ENCODE measurements at regions not wholly inside any gene's neighbourhood (a gene's known extent, or its start where the extent isn't known, plus 50 kb on each side); places are given as distances from the start of the nearest gene placed in this dataset.
"Not testable (repeated sequence)": the region's sequence is repeated elsewhere in the genome, so short reads cannot be mapped to it uniquely, and the experiment has no call there.

DNA sequence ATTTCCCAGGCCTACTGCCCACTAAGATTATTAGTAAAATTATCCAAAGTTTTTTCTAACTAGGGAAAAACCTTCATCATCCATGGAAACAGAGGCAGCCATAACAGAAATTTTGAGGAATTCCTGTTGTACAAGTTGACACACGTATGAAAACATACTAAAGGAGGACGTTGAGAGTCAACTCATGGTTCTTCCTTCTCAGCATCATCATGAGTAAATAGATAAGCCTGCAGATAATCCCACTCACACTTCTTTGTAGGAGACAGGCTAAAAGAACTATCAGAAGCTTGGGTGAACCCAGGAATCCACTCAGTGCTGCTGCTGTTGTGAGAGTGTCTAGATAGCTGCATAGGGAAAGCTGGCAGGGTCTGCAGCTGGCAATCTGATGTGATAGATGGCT lies 694.8 kb upstream of the NR2F2 start:
- Histone ChIP-seq H3K4me1 (ENCODE audit: insufficient read depth, low read length, poor library complexity, severe bottlenecking) (no peaks in the 10 kb centered on the region), H3K27me3 (ENCODE audit: insufficient read depth, low read length, poor library complexity, severe bottlenecking) (no peaks in the 10 kb centered on the region), H3K79me2 (ENCODE audit: insufficient read depth, low read length) (no peaks in the 10 kb centered on the region), H3F3A (ENCODE audit: low read depth) (no peaks in the 10 kb centered on the region), H3K9me3 (ENCODE audit: insufficient read depth, low read depth, low read length) (no peaks in the 10 kb centered on the region), H3K4me2 (ENCODE audit: low read depth, low read length, poor library complexity, severe bottlenecking) (no peak overlapping the region), H3K4me3 (ENCODE audit: low read length, poor library complexity, severe bottlenecking) (no peak overlapping the region), H3K36me3 (ENCODE audit: insufficient read depth, low read length) (no peaks in the 10 kb centered on the region), H3K9me2 (replicated peaks; ENCODE audit: low read depth, low read length) (no peaks in the 10 kb centered on the region), H4K20me1 (ENCODE audit: insufficient read depth, low read length, poor library complexity, severe bottlenecking) (no peaks in the 10 kb centered on the region), H3K9ac (ENCODE audit: low read depth, low read length, poor library complexity, severe bottlenecking) (no peak overlapping the region), H2AFZ (ENCODE audit: low read length) (no peak overlapping the region)
- TF ChIP-seq, protein P1, sequence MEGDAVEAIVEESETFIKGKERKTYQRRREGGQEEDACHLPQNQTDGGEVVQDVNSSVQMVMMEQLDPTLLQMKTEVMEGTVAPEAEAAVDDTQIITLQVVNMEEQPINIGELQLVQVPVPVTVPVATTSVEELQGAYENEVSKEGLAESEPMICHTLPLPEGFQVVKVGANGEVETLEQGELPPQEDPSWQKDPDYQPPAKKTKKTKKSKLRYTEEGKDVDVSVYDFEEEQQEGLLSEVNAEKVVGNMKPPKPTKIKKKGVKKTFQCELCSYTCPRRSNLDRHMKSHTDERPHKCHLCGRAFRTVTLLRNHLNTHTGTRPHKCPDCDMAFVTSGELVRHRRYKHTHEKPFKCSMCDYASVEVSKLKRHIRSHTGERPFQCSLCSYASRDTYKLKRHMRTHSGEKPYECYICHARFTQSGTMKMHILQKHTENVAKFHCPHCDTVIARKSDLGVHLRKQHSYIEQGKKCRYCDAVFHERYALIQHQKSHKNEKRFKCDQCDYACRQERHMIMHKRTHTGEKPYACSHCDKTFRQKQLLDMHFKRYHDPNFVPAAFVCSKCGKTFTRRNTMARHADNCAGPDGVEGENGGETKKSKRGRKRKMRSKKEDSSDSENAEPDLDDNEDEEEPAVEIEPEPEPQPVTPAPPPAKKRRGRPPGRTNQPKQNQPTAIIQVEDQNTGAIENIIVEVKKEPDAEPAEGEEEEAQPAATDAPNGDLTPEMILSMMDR (conservative IDR thresholded peaks at IDR 0.05; ENCODE audit: low read length): no peak
- no peak for TF ChIP-seq EZH2phosphoT487 (IDR thresholded peaks at IDR 0.05; ENCODE audit: borderline replicate concordance)

DNA sequence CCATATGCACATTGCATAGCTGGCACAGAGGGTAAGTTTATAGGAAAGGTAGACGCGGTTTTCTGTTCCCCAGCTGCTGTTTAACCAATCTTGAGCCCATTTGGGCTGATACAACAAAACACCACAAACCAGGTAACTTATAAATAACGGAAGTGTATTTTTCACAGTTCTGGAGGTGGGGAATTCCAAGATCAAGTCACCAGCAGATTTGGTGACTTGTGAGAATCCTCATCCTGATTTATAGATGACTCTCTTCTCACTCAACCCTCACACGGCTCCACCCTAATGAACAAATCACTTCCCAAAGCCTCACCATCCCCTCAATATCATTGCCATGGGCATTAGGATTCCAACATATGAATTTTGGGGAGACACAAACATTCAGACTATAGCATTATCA lies 694.4 kb upstream of the NR2F2 start:
- Histone ChIP-seq H4K20me1 (ENCODE audit: insufficient read depth, low read length, poor library complexity, severe bottlenecking) (no peaks in the 10 kb centered on the region), H2AFZ (ENCODE audit: low read length) (no peak overlapping the region), H3K79me2 (ENCODE audit: insufficient read depth, low read length) (no peaks in the 10 kb centered on the region), H3K9me2 (replicated peaks; ENCODE audit: low read depth, low read length) (no peaks in the 10 kb centered on the region), H3K9me3 (ENCODE audit: insufficient read depth, low read depth, low read length) (no peaks in the 10 kb centered on the region), H3F3A (ENCODE audit: low read depth) (no peaks in the 10 kb centered on the region), H3K4me2 (ENCODE audit: low read depth, low read length, poor library complexity, severe bottlenecking) (no peak overlapping the region), H3K4me1 (ENCODE audit: insufficient read depth, low read length, poor library complexity, severe bottlenecking) (no peaks in the 10 kb centered on the region), H3K9ac (ENCODE audit: low read depth, low read length, poor library complexity, severe bottlenecking) (no peak overlapping the region), H3K36me3 (ENCODE audit: insufficient read depth, low read length) (no peaks in the 10 kb centered on the region), H3K27me3 (ENCODE audit: insufficient read depth, low read length, poor library complexity, severe bottlenecking) (no peaks in the 10 kb centered on the region), H3K4me3 (ENCODE audit: low read length, poor library complexity, severe bottlenecking) (no peak overlapping the region)
- TF ChIP-seq, protein P1 (conservative IDR thresholded peaks at IDR 0.05; ENCODE audit: low read length): no peak
- TF ChIP-seq EZH2phosphoT487 (IDR thresholded peaks at IDR 0.05; ENCODE audit: borderline replicate concordance): no peak

DNA sequence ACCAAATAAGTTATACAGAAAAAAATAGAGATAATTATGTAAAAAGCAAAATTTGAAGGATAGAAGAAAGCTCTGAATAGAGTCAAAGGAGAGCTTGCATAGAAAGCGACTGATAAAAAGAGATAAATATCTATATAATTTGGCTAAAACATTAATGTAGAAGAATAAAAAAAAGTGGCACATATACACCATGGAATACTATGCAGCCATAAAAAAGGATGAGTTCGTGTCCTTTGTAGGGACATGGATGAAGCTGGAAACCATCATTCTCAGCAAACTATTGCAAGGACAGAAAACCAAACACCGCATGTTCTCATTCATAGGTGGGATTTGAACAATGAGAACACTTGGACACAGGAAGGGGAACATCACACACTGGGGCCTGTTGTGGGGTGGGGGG lies 693.3 kb upstream of the NR2F2 start:
- H2AFZ ChIP-seq (ENCODE audit: low read length); H3K9me3 ChIP-seq (ENCODE audit: insufficient read depth, low read depth, low read length); H3K9ac ChIP-seq (ENCODE audit: low read depth, low read length, poor library complexity, severe bottlenecking); H3K27me3 ChIP-seq (ENCODE audit: insufficient read depth, low read length, poor library complexity, severe bottlenecking); H3K4me2 ChIP-seq (ENCODE audit: low read depth, low read length, poor library complexity, severe bottlenecking); H3K36me3 ChIP-seq (ENCODE audit: insufficient read depth, low read length); H3K79me2 ChIP-seq (ENCODE audit: insufficient read depth, low read length); H4K20me1 ChIP-seq (ENCODE audit: insufficient read depth, low read length, poor library complexity, severe bottlenecking); H3K4me3 ChIP-seq (ENCODE audit: low read length, poor library complexity, severe bottlenecking); H3K4me1 ChIP-seq (ENCODE audit: insufficient read depth, low read length, poor library complexity, severe bottlenecking); H3K9me2 ChIP-seq (replicated peaks; ENCODE audit: low read depth, low read length); H3F3A ChIP-seq (ENCODE audit: low read depth): not testable (repeated sequence)

DNA sequence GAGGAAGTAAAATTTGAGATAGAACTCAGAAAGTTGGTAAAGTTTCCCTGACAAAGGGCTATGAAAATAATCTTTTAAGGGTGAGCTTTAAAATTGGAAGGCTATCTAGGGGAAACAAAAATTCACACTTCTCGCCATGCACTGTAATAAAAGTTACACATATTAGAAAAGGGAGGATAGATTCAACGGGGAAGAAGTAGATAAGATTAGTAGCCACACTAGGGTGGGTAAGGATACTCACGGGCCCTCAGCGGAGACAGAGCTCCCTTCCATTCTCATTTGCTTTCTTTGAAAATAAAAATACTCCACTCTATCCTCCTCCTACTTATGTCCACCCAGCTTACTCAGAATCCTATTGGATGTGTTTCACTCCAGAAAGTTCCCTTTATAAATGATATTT lies 691.3 kb upstream of the NR2F2 start:
- H2AFZ ChIP-seq (ENCODE audit: low read length): no peak overlapping the region
- no peaks in the 10 kb centered on the region for H3K79me2 ChIP-seq (ENCODE audit: insufficient read depth, low read length)
- no peak overlapping the region for H3K4me2 ChIP-seq (ENCODE audit: low read depth, low read length, poor library complexity, severe bottlenecking)

More for the DNA sequence above, 691.3 kb upstream of the NR2F2 start:
- H3K9me2 ChIP-seq (replicated peaks; ENCODE audit: low read depth, low read length): no peaks in the 10 kb centered on the region
- H3K27me3 ChIP-seq (ENCODE audit: insufficient read depth, low read length, poor library complexity, severe bottlenecking): no peaks in the 10 kb centered on the region
- H3K4me1 ChIP-seq (ENCODE audit: insufficient read depth, low read length, poor library complexity, severe bottlenecking): no peaks in the 10 kb centered on the region
- no peaks in the 10 kb centered on the region for H3K9me3 ChIP-seq (ENCODE audit: insufficient read depth, low read depth, low read length)
- no peaks in the 10 kb centered on the region for H4K20me1 ChIP-seq (ENCODE audit: insufficient read depth, low read length, poor library complexity, severe bottlenecking)
- no peak overlapping the region for H3K9ac ChIP-seq (ENCODE audit: low read depth, low read length, poor library complexity, severe bottlenecking)
- TF ChIP-seq, protein P1 (conservative IDR thresholded peaks at IDR 0.05; ENCODE audit: low read length): no peak
- no peak for TF ChIP-seq EZH2phosphoT487 (IDR thresholded peaks at IDR 0.05; ENCODE audit: borderline replicate concordance)
- no peak overlapping the region for H3K4me3 ChIP-seq (ENCODE audit: low read length, poor library complexity, severe bottlenecking)
- H3K36me3 ChIP-seq (ENCODE audit: insufficient read depth, low read length): no peaks in the 10 kb centered on the region
- H3F3A ChIP-seq (ENCODE audit: low read depth): no peaks in the 10 kb centered on the region
